GM10248 (cell line): ENCODE measurements at regions not wholly inside any gene's neighbourhood (a gene's known extent, or its start where the extent isn't known, plus 50 kb on each side); places are given as distances from the start of the nearest gene placed in this dataset.

Source experiments
- CTCF ChIA-PET: fragments of 300-600 bp; sonication (Branson Sonifier 250); formaldehyde crosslinking; extraction: SDS; loops from one replicate; lab custom pipeline; 2021; ENCODE audit warnings: antibody characterized with exemption; lab: Yijun Ruan, JAX
- POLR2A ChIA-PET: fragments of 350-650 bp; sonication (Branson Sonifier 250); formaldehyde crosslinking; extraction: SDS; loops from one replicate; lab custom pipeline; 2020; ENCODE audit warnings: antibody characterized with exemption; lab: Yijun Ruan, JAX
- DNase-seq: peaks from one replicate; pipeline ENCODE4 v3.0.0; 2012; ENCODE audit errors: extremely low spot score
- CTCF ChIP-seq: IDR thresholded peaks from 2 replicates; pipeline ENCODE4 v1.5.1; 2012; ENCODE audit warnings: mild to moderate bottlenecking, low read depth; ENCODE audit errors: extremely low read depth, missing control alignments, control extremely low read depth

GRCh38 chr14:86723254-86723624, 1193.3 kb downstream of the FLRT2 start:
- TF ChIP-seq CTCF: no peak
- DNase-seq: no peak
- ChIA-PET POLR2A (no interaction called here), CTCF (no interaction called here)

- no peak for TF ChIP-seq CTCF
- DNase-seq: no peak
- POLR2A ChIA-PET: no interaction called here
- CTCF ChIA-PET: interaction anchor here (0.6 kb wide), 1 partner anchor 334 kb away, joined by 3 read pairs; no protein-coding TSS in a partner anchor
These were observed 1192.8 kb downstream of the FLRT2 start for GRCh38 chr14:86722612-86723253.

- ChIA-PET CTCF (no interaction called here), POLR2A (no interaction called here)
- TF ChIP-seq CTCF: no peak
- DNase-seq: no peak
These were observed 1184.6 kb downstream of the FLRT2 start for GRCh38 chr14:86714575-86714974.

GRCh38 chr14:86714153-86714552, 1184.2 kb downstream of the FLRT2 start:
- DNase-seq: no peak
- POLR2A ChIA-PET: no interaction called here
- no peak for TF ChIP-seq CTCF
- CTCF ChIA-PET: no interaction called here

GRCh38 chr14:86712727-86713126, 1182.8 kb downstream of the FLRT2 start:
- POLR2A ChIA-PET: no interaction called here
- CTCF ChIA-PET: no interaction called here
- DNase-seq: no peak
- TF ChIP-seq CTCF: no peak

GRCh38 chr14:86712176-86712575, 1182.2 kb downstream of the FLRT2 start:
- CTCF ChIA-PET: interaction anchor here (0.8 kb wide), 1 partner anchor 9 kb away, joined by 3 read pairs; no protein-coding TSS in a partner anchor
- no peak for TF ChIP-seq CTCF
- DNase-seq: no peak
- POLR2A ChIA-PET: no interaction called here

GRCh38 chr14:86708846-86709339, 1178.9 kb downstream of the FLRT2 start:
- TF ChIP-seq CTCF: no peak
- CTCF ChIA-PET: no interaction called here
- POLR2A ChIA-PET: no interaction called here
- no peak for DNase-seq
